HG03097 (cell line): ENCODE measurements at regions not wholly inside any gene's neighbourhood (a gene's known extent, or its start where the extent isn't known, plus 50 kb on each side); places are given as distances from the start of the nearest gene placed in this dataset.

Experiments used
- ATAC-seq: cut with Tn5 transposase; IDR thresholded peaks from one replicate; pipeline ENCODE4 v1.9.1; 2021; ENCODE audit not compliant: unreplicated experiment, low FRiP score

GRCh38 chr2:189267491-189267890 is 87.9 kb upstream of the COL5A2 start:
- no peak for ATAC-seq

GRCh38 chr2:189267925-189268579 is 88.5 kb upstream of the COL5A2 start:
- ATAC-seq: no peak

GRCh38 chr2:189268763-189269162 is 89.2 kb upstream of the COL5A2 start:
- ATAC-seq: no peak

- ATAC-seq: no peak
Measured at GRCh38 chr2:189273734-189274133, 94.2 kb upstream of the COL5A2 start.

- ATAC-seq: no peak
Measured at GRCh38 chr2:189274361-189274760, 94.8 kb upstream of the COL5A2 start.

- ATAC-seq: no peak
Measured at GRCh38 chr2:189276277-189276676, 96.7 kb upstream of the COL5A2 start.

- ATAC-seq: no peak
Measured at GRCh38 chr2:189281201-189281600, 101.6 kb upstream of the COL5A2 start.

GRCh38 chr2:189285349-189285748 is 105.8 kb upstream of the COL5A2 start:
- no peak for ATAC-seq

GRCh38 chr2:189285962-189286645 is 106.5 kb upstream of the COL5A2 start:
- ATAC-seq: no peak

- no peak for ATAC-seq
Measured at GRCh38 chr2:189287363-189287762, 107.8 kb upstream of the COL5A2 start.

- ATAC-seq: no peak
Measured at GRCh38 chr2:189287982-189288521, 108.5 kb upstream of the COL5A2 start.

GRCh38 chr2:189291460-189291859 is 111.9 kb upstream of the COL5A2 start:
- ATAC-seq: no peak

- no peak for ATAC-seq
Measured at GRCh38 chr2:189293164-189293563, 113.6 kb upstream of the COL5A2 start.

- ATAC-seq: no peak
Measured at GRCh38 chr2:189297446-189297845, 117.9 kb upstream of the COL5A2 start.

GRCh38 chr2:189298038-189298437 is 118.5 kb upstream of the COL5A2 start:
- no peak for ATAC-seq

- ATAC-seq: no peak
Measured at GRCh38 chr2:189298481-189298880, 118.9 kb upstream of the COL5A2 start.

- ATAC-seq: no peak
Measured at GRCh38 chr2:189299974-189300373, 120.4 kb upstream of the COL5A2 start.

GRCh38 chr2:189300916-189301315 is 121.4 kb upstream of the COL5A2 start:
- no peak for ATAC-seq

- no peak for ATAC-seq
Measured at GRCh38 chr2:189302274-189302948, 122.8 kb upstream of the COL5A2 start.

- ATAC-seq: no peak
Measured at GRCh38 chr2:189304360-189304759, 124.8 kb upstream of the COL5A2 start.

- ATAC-seq: no peak
Measured at GRCh38 chr2:189305291-189305943, 125.9 kb upstream of the COL5A2 start.
